Heart left ventricle (tissue), 16 donors: ENCODE measurements at regions not wholly inside any gene's neighbourhood (a gene's known extent, or its start where the extent isn't known, plus 50 kb on each side); places are given as distances from the start of the nearest gene placed in this dataset.

ENCODE experiments used
- ATAC-seq, 4 donors: fragments of 200-7000 bp; cut with Tn5 transposase; one replicate each; pipeline ENCODE4 v1.9.1; 2020 to 2022; ENCODE audit warnings: moderate library complexity in 4 of 4, mild to moderate bottlenecking in 3 of 4, moderate number of reproducible peaks in 1 of 4
- DNase-seq, 5 donors: peaks; one replicate each; pipeline ENCODE4 v3.0.0-alpha.2; 2020
- H3K27ac ChIP-seq, 12 donors: fragments of 200-600 bp; sonication (generic) in 4 of 12; one replicate each; pipeline versions ENCODE4 v1.5.0 to v1.8.0; 2016 to 2022; ENCODE audit warnings: mild to moderate bottlenecking in 2 of 12
- H3K27me3 ChIP-seq, 9 donors: fragments of 200-600 bp; sonication (generic) in 2 of 9; one replicate each; pipeline versions ENCODE4 v1.5.1 to v1.8.0; 2016 to 2022; ENCODE audit warnings: mild to moderate bottlenecking in 3 of 9
- H3K36me3 ChIP-seq, 9 donors: fragments of 200-600 bp; sonication (generic) in 2 of 9; one replicate each; pipeline versions ENCODE4 v1.5.0 to v1.8.0; 2018 to 2022; ENCODE audit warnings: mild to moderate bottlenecking in 2 of 9
- H3K4me1 ChIP-seq, 12 donors: fragments of 200-600 bp; sonication (generic) in 4 of 12; one replicate each; pipeline versions ENCODE4 v1.5.0 to v1.8.0; 2016 to 2022; ENCODE audit warnings: mild to moderate bottlenecking in 3 of 12
- H3K4me3 ChIP-seq, 12 donors: fragments of 200-600 bp; sonication (generic) in 4 of 12; one replicate each; pipeline versions ENCODE4 v1.5.0 to v1.8.0; 2017 to 2022; ENCODE audit warnings: mild to moderate bottlenecking in 9 of 12, moderate library complexity in 4 of 12
- H3K9me3 ChIP-seq, 12 donors: fragments of 200-600 bp; sonication (generic) in 4 of 12; one replicate each; pipeline versions ENCODE4 v1.5.0 to v1.8.0; 2016 to 2022; ENCODE audit warnings: mild to moderate bottlenecking in 1 of 12
- POLR2A ChIP-seq, 2 donors: fragments of 450-650 bp; IDR thresholded peaks; one replicate each; pipeline ENCODE4 v1.6.1; 2017; ENCODE audit warnings: antibody characterized with exemption in 2 of 2, mild to moderate bottlenecking in 2 of 2, moderate library complexity in 2 of 2
- WGBS, 4 donors: extraction: QIAGEN DNeasy Blood & Tissue Kit in 2 of 4; methylation state at CpG; one replicate each; pipeline versions ENCODE4 v1.1.5 to v1.1.7; 2013 to 2018; 5-methylcytosine and 5-hydroxymethylcytosine counted together
- intact Hi-C, 10 donors: fragments of 100-400 bp; cut with DNase I; formaldehyde crosslinking; loops; one replicate each; pipeline versions ENCODE4 v1.11.1 to v1.14.2; 2022
- TF ChIP-seq, protein P1 (sequence below), 12 donors: fragments of 200-600 bp; sonication (generic) in 4 of 12; IDR thresholded peaks; one replicate each; pipeline versions ENCODE4 v1.5.0 to v1.8.0; 2018 to 2022; ENCODE audit warnings: antibody characterized with exemption in 12 of 12, mild to moderate bottlenecking in 5 of 12
- donor health status: ischemic (EF 13 %, LVEDD 7.1; RV severe dilation, severe dysfunction).
- donor health status: healthy with polysubstance abuse.
- donor health status: DM: no; HTN: yes; CAD: no.
- donor health status: DM: no; HTN: no; CAD: no.
- donor health status: ischemic (EF 25% LVEDD 6.9; RV normal size, moderate dysfunction).
- donor health status: ischemic (EF 25% LVEDD 5.7; RV mildly dilated, moderate dysfunction).
- donor health status: healthy.
- donor health status: DM: yes; HTN: yes; CAD: no.
- donor health status: ischemic (EF 35%, LVEDD 5.7; RV mildly dilated, moderate dysfunction).
- donor health status: nonischemic (EF 11% LVEDD 7.7; RV severe dilation, severe dysfunction).
- donor health status: DM: yes; HTN: yes; CAD: no.
- donor health status: PGD.
- donor health status: ischemic (EF 29% LVEDD 5.4; RV normal size, mild dysfunction).
- donor health status: nonischemic (EF 23%, LVEDD 6.1; RV moderate dilation, normal function).

DNA sequence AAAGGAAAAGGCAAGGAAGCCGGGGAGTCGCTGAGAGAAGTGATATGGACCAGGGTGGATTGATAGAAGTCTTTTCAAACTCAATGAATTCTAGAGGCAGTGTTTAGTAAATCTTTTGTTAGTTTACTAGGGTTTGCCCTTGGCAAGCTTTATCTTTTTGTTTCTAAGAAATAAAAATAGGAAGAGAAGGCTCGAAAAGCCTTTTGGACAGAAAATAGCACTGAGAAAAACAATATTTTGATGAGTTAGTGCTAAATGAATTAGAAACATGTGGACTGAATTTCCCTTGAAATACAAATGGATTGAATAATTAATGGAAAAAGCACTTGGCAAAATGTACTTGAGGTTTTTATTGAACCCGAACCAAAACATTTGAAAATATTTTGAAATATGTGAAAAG is 121.8 kb upstream of the SPAG17 start:
- H3K27me3 ChIP-seq, result no peaks in the 10 kb centered on the region
- DNase-seq (no peak), ATAC-seq (no peak)
- H3K4me1 ChIP-seq, result peaks cover 0 to 19% (median 8%) of the 10 kb centered on the region in 12 donors
- no peaks in the 10 kb centered on the region for H3K9me3 ChIP-seq
- intact Hi-C loops, result loop anchor here in 2 of 10 donors (10.0 kb wide), 2 partner anchors 408 to 698 kb away; no protein-coding TSS in a partner anchor
- no peak overlapping the region for H3K27ac ChIP-seq
- TF ChIP-seq, protein P1, sequence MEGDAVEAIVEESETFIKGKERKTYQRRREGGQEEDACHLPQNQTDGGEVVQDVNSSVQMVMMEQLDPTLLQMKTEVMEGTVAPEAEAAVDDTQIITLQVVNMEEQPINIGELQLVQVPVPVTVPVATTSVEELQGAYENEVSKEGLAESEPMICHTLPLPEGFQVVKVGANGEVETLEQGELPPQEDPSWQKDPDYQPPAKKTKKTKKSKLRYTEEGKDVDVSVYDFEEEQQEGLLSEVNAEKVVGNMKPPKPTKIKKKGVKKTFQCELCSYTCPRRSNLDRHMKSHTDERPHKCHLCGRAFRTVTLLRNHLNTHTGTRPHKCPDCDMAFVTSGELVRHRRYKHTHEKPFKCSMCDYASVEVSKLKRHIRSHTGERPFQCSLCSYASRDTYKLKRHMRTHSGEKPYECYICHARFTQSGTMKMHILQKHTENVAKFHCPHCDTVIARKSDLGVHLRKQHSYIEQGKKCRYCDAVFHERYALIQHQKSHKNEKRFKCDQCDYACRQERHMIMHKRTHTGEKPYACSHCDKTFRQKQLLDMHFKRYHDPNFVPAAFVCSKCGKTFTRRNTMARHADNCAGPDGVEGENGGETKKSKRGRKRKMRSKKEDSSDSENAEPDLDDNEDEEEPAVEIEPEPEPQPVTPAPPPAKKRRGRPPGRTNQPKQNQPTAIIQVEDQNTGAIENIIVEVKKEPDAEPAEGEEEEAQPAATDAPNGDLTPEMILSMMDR (IDR thresholded peaks at IDR 0.05), result no peak
- no peak for TF ChIP-seq POLR2A (IDR thresholded peaks at IDR 0.05)
- no peak overlapping the region for H3K4me3 ChIP-seq
- H3K36me3 ChIP-seq, result no peaks in the 10 kb centered on the region
- WGBS, 4 donors, result 78 to 83% (median 80%) methylated on average over 4 of the region's 4 CpGs

DNA sequence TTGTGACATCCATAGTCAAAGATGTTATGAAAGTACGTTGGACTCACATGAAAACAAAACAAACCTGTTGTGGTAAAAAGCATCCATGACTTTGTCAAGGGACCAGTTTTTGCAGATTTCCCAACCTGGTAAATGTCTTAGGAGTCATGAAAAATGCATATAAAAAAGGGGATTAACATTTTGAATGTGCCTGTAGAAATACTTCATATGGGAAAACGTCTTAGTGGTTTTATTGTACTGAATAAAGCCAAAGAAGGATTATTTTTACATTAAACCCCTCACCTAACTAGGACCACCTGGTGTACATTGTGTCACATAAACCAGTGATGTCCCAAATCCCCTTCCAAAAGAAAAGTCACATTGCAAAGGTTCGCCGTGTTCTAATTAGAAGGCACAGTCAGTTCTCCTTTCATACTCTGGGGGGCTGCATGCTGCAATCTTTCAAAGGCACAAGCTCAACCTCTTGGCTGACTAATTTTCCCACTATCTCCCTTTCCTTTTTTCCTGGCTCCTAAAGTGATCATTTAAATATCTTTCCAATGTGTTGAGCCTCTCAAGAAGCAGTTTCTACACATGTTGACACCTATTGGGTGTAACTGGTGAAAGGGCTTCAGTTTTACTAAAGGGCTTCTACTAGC is 119.8 kb upstream of the SPAG17 start:
- Histone ChIP-seq H3K27me3 (no peaks in the 10 kb centered on the region), H3K9me3 (no peaks in the 10 kb centered on the region), H3K27ac (no peak overlapping the region), H3K4me1 (peaks cover 0 to 22% (median 8%) of the 10 kb centered on the region in 12 donors), H3K36me3 (no peaks in the 10 kb centered on the region), H3K4me3 (no peak overlapping the region)
- intact Hi-C loops, result loop anchor here in 2 of 10 donors (10.0 kb wide), 2 partner anchors 410 to 700 kb away; no protein-coding TSS in a partner anchor
- DNase-seq (no peak), ATAC-seq (peak in 3 of 4 donors; percentile 45 to 66 (median 64))
- 36 to 49% (median 46%) methylated on average over 4 of the region's 4 CpGs for WGBS, 4 donors
- TF ChIP-seq, protein P1 (IDR thresholded peaks at IDR 0.05), result peak in 11 of 12 donors; percentile 16 to 57 (median 41)
- no peak for TF ChIP-seq POLR2A (IDR thresholded peaks at IDR 0.05)

DNA sequence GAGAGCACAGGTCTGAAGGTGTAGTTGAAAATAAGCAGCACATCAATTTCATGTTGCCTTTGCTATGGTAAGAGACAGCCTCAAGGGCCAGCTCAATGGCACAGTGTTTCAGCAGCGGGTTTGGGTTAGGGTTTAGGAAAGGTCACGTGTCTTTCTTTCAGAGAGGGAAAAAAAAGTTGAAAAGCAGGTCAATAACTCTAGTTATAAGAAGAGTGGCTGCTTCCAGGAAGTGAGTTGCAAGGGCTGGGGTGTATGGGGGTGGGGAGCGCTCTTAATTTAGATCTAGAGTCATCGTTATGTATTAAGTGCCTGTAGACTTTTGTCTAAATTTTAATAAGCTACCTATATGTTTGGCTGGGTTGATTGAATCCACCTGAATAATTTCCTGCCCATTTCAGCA is 118.5 kb upstream of the SPAG17 start:
- WGBS, 4 donors, result 54 to 60% (median 56%) methylated on average over 4 of the region's 4 CpGs
- no peaks in the 10 kb centered on the region for H3K36me3 ChIP-seq
- H3K27me3 ChIP-seq, result no peaks in the 10 kb centered on the region
- H3K9me3 ChIP-seq, result no peaks in the 10 kb centered on the region
- H3K4me3 ChIP-seq, result no peak overlapping the region
- peak overlapping the region in 2 of 12 donors; percentile 34 to 66 for H3K27ac ChIP-seq
- peaks cover 0 to 22% (median 8%) of the 10 kb centered on the region in 12 donors for H3K4me1 ChIP-seq
- ATAC-seq (peak in 1 of 4 donors; percentile 42), DNase-seq (no peak)
- intact Hi-C loops, result loop anchor here in 2 of 10 donors (10.0 kb wide), 2 partner anchors 411 to 701 kb away; no protein-coding TSS in a partner anchor
- TF ChIP-seq POLR2A (IDR thresholded peaks at IDR 0.05), result no peak
- TF ChIP-seq, protein P1 (IDR thresholded peaks at IDR 0.05), result no peak

DNA sequence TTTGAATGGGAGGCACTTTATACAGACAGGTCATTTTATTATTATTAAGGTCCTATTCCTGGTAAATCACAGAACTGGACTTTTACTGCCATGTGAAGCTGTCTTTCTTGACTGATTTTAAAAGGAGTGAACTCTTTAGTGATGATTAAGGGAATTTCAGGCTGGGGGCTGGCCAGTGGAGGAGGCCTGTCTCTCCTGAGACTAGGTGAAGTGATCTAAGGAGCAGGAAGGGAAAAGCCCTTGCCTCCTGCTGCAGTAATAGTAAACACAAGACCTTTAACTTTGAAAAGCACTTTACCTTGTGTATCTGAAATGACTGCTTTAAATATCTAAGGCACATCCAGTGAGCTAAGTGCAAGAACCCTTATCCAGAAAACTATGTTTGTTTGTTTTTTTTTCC is 118.0 kb upstream of the SPAG17 start:
- Histone ChIP-seq H3K4me3 (no peak overlapping the region), H3K27ac (peak overlapping the region in 3 of 12 donors; percentile 34 to 66 (median 53)), H3K9me3 (no peaks in the 10 kb centered on the region), H3K4me1 (peaks cover 0 to 22% (median 8%) of the 10 kb centered on the region in 12 donors), H3K36me3 (no peaks in the 10 kb centered on the region), H3K27me3 (no peaks in the 10 kb centered on the region)
- ATAC-seq, result no peak
- DNase-seq, result no peak
- TF ChIP-seq POLR2A (IDR thresholded peaks at IDR 0.05), result no peak
- TF ChIP-seq, protein P1 (IDR thresholded peaks at IDR 0.05), result no peak
- intact Hi-C loops, result loop anchor here in 2 of 10 donors (10.0 kb wide), 2 partner anchors 412 to 702 kb away; no protein-coding TSS in a partner anchor
